ENCODE measurements at regions not wholly inside any gene's neighbourhood (a gene's known extent, or its start where the extent isn't known, plus 50 kb on each side); places are given as distances from the start of the nearest gene placed in this dataset.

DNA sequence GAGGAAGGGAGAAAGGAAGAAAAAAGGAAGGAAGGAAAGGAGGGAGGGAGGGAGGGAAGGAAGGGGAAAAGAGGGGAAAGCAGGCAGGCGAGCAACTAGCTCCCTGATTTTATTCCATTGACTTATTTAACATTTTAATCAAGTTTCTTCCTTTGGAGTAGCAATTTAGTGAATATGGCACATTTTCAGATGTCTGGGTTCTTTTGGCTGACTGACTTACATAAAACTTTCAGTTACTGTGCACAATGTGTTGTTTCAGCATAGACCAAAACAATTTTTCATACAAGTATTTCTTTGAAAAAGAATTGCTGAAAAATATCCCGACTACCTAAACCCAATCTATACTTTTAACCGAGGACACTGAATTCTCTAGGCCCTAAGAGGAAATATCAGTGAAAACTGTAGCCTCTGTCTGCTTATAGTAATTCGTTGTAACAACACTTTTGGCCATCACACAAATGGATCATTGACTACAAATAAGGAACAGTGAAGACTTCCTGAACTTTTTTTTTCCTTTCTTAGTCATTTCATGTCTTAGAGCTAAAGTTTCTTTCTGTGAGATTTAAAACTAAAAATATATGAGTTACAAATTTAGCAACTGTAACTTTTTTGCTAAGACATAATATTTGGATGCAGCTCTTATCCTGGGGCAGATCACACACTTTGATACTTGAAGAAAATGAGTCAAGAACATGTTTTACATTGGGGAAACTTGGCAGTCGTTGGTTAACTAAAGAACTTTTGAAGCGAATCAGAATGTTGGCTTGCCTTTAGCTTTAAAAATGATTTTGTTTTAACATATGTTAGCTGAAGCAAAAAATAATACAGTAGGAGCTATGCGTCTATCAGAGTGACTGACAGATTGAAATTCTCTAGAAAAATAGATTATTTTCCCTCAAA is 79.6 kb downstream of the SOX2 start:
- Histone ChIP-seq H3K27me3 (ENCODE audit: control insufficient read depth, insufficient read depth, low read length) (no peaks in the 10 kb centered on the region), H2AK5ac (ENCODE audit: low read depth, low read length) (no peak overlapping the region), H3K9ac (ENCODE audit: low read depth, low read length) (no peak overlapping the region), H3K79me1 (ENCODE audit: low read depth in 1 of 2, low read length in 2 of 2) (no peaks in the 10 kb centered on the region), H3K4me3 (ENCODE audit: insufficient read depth, low read depth, low read length) (no peak overlapping the region), H3K4me2 (ENCODE audit: low read depth, low read length) (no peak overlapping the region), H4K8ac (ENCODE audit: low read depth in 2 of 2, low read length in 2 of 2) (no peak overlapping the region), H3K14ac (replicated peaks; ENCODE audit: low read depth, low read length) (no peak overlapping the region), H2BK20ac (ENCODE audit: low read depth, low read length) (no peak overlapping the region), H3K56ac (ENCODE audit: extremely low read depth, insufficient read depth, low read length) (no peak overlapping the region), H3K4ac (ENCODE audit: low read depth, low read length) (no peak overlapping the region), H4K20me1 (ENCODE audit: insufficient read depth, low read length) (no peaks in the 10 kb centered on the region), H4K5ac (ENCODE audit: low read depth, low read length) (no peak overlapping the region), H3K23ac (ENCODE audit: low read depth, low read length) (no peak overlapping the region), H2BK15ac (ENCODE audit: low read depth, low read length) (no peak overlapping the region), H2AK9ac (replicated peaks; ENCODE audit: low read depth, low read length, poor library complexity) (no peak overlapping the region), H2BK5ac (ENCODE audit: low read depth, low read length, poor library complexity, severe bottlenecking) (no peak overlapping the region), H3K9me3 (ENCODE audit: control insufficient read depth, insufficient read depth, low read length) (peaks cover 8% of the 10 kb centered on the region; the same call in 1 of the 2 replicates), H3K18ac (ENCODE audit: low read depth, low read length) (no peak overlapping the region), H3K27ac (ENCODE audit: insufficient read depth, low read length) (no peak overlapping the region), H4K91ac (ENCODE audit: insufficient read depth, low read depth, low read length) (no peak overlapping the region), H3K36me3 (ENCODE audit: control insufficient read depth, insufficient read depth, low read length) (no peaks in the 10 kb centered on the region), H3K4me1 (ENCODE audit: control insufficient read depth, insufficient read depth, low read length) (no peaks in the 10 kb centered on the region), H3K9me1 (ENCODE audit: insufficient read depth, low read length) (no peaks in the 10 kb centered on the region), H2BK120ac (ENCODE audit: low read depth, low read length) (no peak overlapping the region), H2AFZ (replicated peaks; ENCODE audit: low read length, poor library complexity) (no peak overlapping the region)
- in situ Hi-C loops (cut with MboI; ENCODE audit: low sequenced_read_pairs) (no loop called here), dilution Hi-C loops (cut with HindIII; ENCODE audit: low sequenced_read_pairs, unreplicated experiment) (no loop called here), intact Hi-C loops (cut with micrococcal nuclease) (no loop called here)
- TF ChIP-seq, protein P1, sequence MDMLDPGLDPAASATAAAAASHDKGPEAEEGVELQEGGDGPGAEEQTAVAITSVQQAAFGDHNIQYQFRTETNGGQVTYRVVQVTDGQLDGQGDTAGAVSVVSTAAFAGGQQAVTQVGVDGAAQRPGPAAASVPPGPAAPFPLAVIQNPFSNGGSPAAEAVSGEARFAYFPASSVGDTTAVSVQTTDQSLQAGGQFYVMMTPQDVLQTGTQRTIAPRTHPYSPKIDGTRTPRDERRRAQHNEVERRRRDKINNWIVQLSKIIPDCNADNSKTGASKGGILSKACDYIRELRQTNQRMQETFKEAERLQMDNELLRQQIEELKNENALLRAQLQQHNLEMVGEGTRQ (IDR thresholded peaks at IDR 0.05; ENCODE audit: low read depth, low read length): no peak
- TF ChIP-seq CHD1 (IDR thresholded peaks at IDR 0.05; ENCODE audit: low read depth, low read length): no peak
- TF ChIP-seq SMC3 (IDR thresholded peaks at IDR 0.05; ENCODE audit: low read depth, low read length): no peak
- TF ChIP-seq RAD21 (IDR thresholded peaks at IDR 0.05; ENCODE audit: low read length): no peak
- no peak for TF ChIP-seq BHLHE40 (IDR thresholded peaks at IDR 0.05; ENCODE audit: low read depth, low read length)
- TF ChIP-seq MAFK (IDR thresholded peaks at IDR 0.05; ENCODE audit: low read depth, low read length): no peak
- TF ChIP-seq, protein P2, sequence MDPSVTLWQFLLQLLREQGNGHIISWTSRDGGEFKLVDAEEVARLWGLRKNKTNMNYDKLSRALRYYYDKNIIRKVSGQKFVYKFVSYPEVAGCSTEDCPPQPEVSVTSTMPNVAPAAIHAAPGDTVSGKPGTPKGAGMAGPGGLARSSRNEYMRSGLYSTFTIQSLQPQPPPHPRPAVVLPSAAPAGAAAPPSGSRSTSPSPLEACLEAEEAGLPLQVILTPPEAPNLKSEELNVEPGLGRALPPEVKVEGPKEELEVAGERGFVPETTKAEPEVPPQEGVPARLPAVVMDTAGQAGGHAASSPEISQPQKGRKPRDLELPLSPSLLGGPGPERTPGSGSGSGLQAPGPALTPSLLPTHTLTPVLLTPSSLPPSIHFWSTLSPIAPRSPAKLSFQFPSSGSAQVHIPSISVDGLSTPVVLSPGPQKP (IDR thresholded peaks at IDR 0.05; ENCODE audit: borderline replicate concordance, low read depth, low read length): no peak
- TF ChIP-seq, protein P3, sequence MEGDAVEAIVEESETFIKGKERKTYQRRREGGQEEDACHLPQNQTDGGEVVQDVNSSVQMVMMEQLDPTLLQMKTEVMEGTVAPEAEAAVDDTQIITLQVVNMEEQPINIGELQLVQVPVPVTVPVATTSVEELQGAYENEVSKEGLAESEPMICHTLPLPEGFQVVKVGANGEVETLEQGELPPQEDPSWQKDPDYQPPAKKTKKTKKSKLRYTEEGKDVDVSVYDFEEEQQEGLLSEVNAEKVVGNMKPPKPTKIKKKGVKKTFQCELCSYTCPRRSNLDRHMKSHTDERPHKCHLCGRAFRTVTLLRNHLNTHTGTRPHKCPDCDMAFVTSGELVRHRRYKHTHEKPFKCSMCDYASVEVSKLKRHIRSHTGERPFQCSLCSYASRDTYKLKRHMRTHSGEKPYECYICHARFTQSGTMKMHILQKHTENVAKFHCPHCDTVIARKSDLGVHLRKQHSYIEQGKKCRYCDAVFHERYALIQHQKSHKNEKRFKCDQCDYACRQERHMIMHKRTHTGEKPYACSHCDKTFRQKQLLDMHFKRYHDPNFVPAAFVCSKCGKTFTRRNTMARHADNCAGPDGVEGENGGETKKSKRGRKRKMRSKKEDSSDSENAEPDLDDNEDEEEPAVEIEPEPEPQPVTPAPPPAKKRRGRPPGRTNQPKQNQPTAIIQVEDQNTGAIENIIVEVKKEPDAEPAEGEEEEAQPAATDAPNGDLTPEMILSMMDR (conservative IDR thresholded peaks at IDR 0.05; ENCODE audit: low read depth, low read length): no peak
- no peak for TF ChIP-seq FOS (IDR thresholded peaks at IDR 0.05; ENCODE audit: low read depth, low read length)
- no peak for TF ChIP-seq POLR2A (IDR thresholded peaks at IDR 0.05; ENCODE audit: low read depth, low read length)
- TF ChIP-seq RFX5 (IDR thresholded peaks at IDR 0.05; ENCODE audit: low read depth, low read length): no peak
- TF ChIP-seq CEBPB (IDR thresholded peaks at IDR 0.05; ENCODE audit: low read depth, low read length): no peak
- TF ChIP-seq MXI1 (IDR thresholded peaks at IDR 0.05; ENCODE audit: borderline replicate concordance, low read depth, low read length): no peak
- TF ChIP-seq RCOR1 (IDR thresholded peaks at IDR 0.05; ENCODE audit: insufficient replicate concordance, low read length): no peak
- no peak for TF ChIP-seq NFE2L2 (IDR thresholded peaks at IDR 0.05; ENCODE audit: low read depth, low read length)
- TF ChIP-seq MAZ (IDR thresholded peaks at IDR 0.05; ENCODE audit: borderline replicate concordance, low read depth, low read length): no peak
- no TSS peak for BruUV-seq (replicated peaks)
- ATAC-seq (ENCODE audit: low read depth): no peak
- no peak for DNase-seq
- ChIA-PET CTCF (no interaction called here), POLR2A (ENCODE audit: unreplicated experiment) (no interaction called here)
- no CpG with 5 or more reads among the region's 7 CpGs for WGBS, 2 experiments (ENCODE audit: extremely low coverage in 2 of 2, insufficient read length in 1 of 2)
